ENCODE measurements at regions not wholly inside any gene's neighbourhood (a gene's known extent, or its start where the extent isn't known, plus 50 kb on each side); places are given as distances from the start of the nearest gene placed in this dataset.

GRCh38 chr3:170766823-170767575 lies 103.0 kb downstream of the RPL22L1 start:
- DNase-seq: no peak
- no peak overlapping the region for H3K4me3 Mint-ChIP-seq
- no peaks in the 10 kb centered on the region for H3K36me3 Mint-ChIP-seq (ENCODE audit: low read depth)
- no peak for ATAC-seq (ENCODE audit: low read depth)
- H3K4me1 Mint-ChIP-seq: no peaks in the 10 kb centered on the region
- no peak overlapping the region for H3K27ac Mint-ChIP-seq
- intact Hi-C loops (cut with micrococcal nuclease): no loop called here
- peaks cover 10% of the 10 kb centered on the region for H3K27me3 Mint-ChIP-seq
- ChIA-PET POLR2A (no interaction called here), CTCF (no interaction called here)
- no peak for TF ChIP-seq CTCF (IDR thresholded peaks at IDR 0.05)
- H3K9me3 Mint-ChIP-seq: no peaks in the 10 kb centered on the region

DNA sequence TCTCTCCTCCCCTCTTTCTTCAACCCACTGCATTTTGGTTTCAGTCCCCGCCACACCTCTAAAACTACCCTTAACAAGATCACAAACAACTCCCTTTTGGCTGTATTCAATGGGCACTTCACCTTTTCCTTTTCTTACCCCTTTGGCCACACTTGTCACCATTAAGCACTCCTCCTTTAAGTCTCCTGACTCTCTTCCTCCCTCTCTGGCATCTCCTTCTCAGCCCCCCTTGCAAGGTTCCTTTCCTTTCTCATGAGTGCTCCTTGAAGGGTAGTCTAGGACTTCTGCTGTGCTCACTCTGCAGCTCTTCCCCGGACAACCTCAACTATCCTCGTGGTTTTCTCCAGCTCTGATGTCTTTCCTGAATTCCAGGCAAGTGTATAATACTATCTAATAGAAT lies 103.7 kb downstream of the RPL22L1 start:
- Mint-ChIP-seq H3K4me1 (no peaks in the 10 kb centered on the region), H3K27ac (no peak overlapping the region), H3K27me3 (peaks cover 10% of the 10 kb centered on the region), H3K36me3 (ENCODE audit: low read depth) (no peaks in the 10 kb centered on the region), H3K4me3 (no peak overlapping the region), H3K9me3 (no peaks in the 10 kb centered on the region)
- DNase-seq (no peak), ATAC-seq (ENCODE audit: low read depth) (no peak)
- intact Hi-C loops (cut with micrococcal nuclease): no loop called here
- ChIA-PET CTCF (no interaction called here), POLR2A (no interaction called here)
- TF ChIP-seq CTCF (IDR thresholded peaks at IDR 0.05): no peak

DNA sequence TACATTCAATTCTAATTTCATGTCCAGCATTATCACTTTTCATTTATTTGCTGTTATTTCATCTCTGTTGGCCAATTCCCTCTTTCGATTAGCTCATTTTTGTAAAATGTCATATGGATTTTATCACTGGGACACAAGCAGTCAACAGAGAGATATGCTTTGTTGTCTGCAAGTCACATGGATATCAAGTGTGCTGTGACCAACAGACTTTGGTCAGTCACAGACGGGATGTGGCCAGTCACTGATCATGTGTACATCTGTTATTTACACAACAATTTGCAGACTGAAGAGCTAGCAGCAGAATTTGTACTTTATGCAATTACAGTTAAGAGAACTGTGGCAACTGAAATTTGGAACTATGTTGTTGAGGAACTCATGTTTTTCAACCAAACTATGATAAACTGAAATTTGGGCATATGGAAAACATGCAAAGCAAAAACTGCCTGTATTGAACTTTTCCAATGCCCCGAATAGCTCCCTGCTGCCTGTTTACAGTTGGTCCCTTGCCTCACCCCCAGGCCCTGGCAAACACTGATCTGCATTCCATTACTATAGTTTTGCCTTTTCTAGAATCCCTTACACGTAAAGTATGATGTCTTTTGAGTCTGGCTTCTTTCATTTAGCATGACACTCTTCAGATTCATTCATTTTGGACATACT lies 104.4 kb downstream of the RPL22L1 start:
- H3K27me3 Mint-ChIP-seq: peaks cover 10% of the 10 kb centered on the region
- H3K4me3 Mint-ChIP-seq: no peak overlapping the region
- no peaks in the 10 kb centered on the region for H3K4me1 Mint-ChIP-seq
- no peaks in the 10 kb centered on the region for H3K36me3 Mint-ChIP-seq (ENCODE audit: low read depth)
- ATAC-seq (ENCODE audit: low read depth) (no peak), DNase-seq (no peak)
- POLR2A ChIA-PET: no interaction called here
- no peak overlapping the region for H3K27ac Mint-ChIP-seq
- CTCF ChIA-PET: no interaction called here
- no peak for TF ChIP-seq CTCF (IDR thresholded peaks at IDR 0.05)
- no peaks in the 10 kb centered on the region for H3K9me3 Mint-ChIP-seq
- intact Hi-C loops (cut with micrococcal nuclease): no loop called here

- intact Hi-C loops (cut with micrococcal nuclease): no loop called here
- H3K27me3 Mint-ChIP-seq: peaks cover 10% of the 10 kb centered on the region
- H3K9me3 Mint-ChIP-seq: no peaks in the 10 kb centered on the region
- ChIA-PET CTCF (no interaction called here), POLR2A (no interaction called here)
- no peaks in the 10 kb centered on the region for H3K36me3 Mint-ChIP-seq (ENCODE audit: low read depth)
- H3K4me3 Mint-ChIP-seq: no peak overlapping the region
- no peak for TF ChIP-seq CTCF (IDR thresholded peaks at IDR 0.05)
- H3K4me1 Mint-ChIP-seq: no peaks in the 10 kb centered on the region
- H3K27ac Mint-ChIP-seq: no peak overlapping the region
- ATAC-seq (ENCODE audit: low read depth): no peak
- no peak for DNase-seq
Measured at GRCh38 chr3:170764017-170764416, 106.0 kb downstream of the RPL22L1 start.

GRCh38 chr3:170762064-170762463 lies 107.9 kb downstream of the RPL22L1 start:
- no peak for TF ChIP-seq CTCF (IDR thresholded peaks at IDR 0.05)
- no peaks in the 10 kb centered on the region for H3K4me1 Mint-ChIP-seq
- H3K27me3 Mint-ChIP-seq: peaks cover 13% of the 10 kb centered on the region
- ChIA-PET POLR2A (no interaction called here), CTCF (no interaction called here)
- intact Hi-C loops (cut with micrococcal nuclease): no loop called here
- H3K36me3 Mint-ChIP-seq (ENCODE audit: low read depth): no peaks in the 10 kb centered on the region
- H3K27ac Mint-ChIP-seq: no peak overlapping the region
- ATAC-seq (ENCODE audit: low read depth) (no peak), DNase-seq (no peak)
- H3K4me3 Mint-ChIP-seq: no peak overlapping the region
- H3K9me3 Mint-ChIP-seq: no peaks in the 10 kb centered on the region
